PC-9 (cell line): ENCODE measurements at regions not wholly inside any gene's neighbourhood (a gene's known extent, or its start where the extent isn't known, plus 50 kb on each side); places are given as distances from the start of the nearest gene placed in this dataset.

Experiments
- EZH2 ChIP-seq: fragments of 200-600 bp; sonication (generic); IDR thresholded peaks from 2 replicates; pipeline ENCODE4 v1.8.0; 2017; ENCODE audit warnings: antibody characterized with exemption, low read depth
- TF ChIP-seq, protein P1 (sequence below): fragments of 200-600 bp; sonication (generic); conservative IDR thresholded peaks from 2 replicates; pipeline ENCODE4 v1.6.1; 2017; ENCODE audit warnings: mixed run types, antibody characterized with exemption, mild to moderate bottlenecking, moderate library complexity

- TF ChIP-seq, protein P1, sequence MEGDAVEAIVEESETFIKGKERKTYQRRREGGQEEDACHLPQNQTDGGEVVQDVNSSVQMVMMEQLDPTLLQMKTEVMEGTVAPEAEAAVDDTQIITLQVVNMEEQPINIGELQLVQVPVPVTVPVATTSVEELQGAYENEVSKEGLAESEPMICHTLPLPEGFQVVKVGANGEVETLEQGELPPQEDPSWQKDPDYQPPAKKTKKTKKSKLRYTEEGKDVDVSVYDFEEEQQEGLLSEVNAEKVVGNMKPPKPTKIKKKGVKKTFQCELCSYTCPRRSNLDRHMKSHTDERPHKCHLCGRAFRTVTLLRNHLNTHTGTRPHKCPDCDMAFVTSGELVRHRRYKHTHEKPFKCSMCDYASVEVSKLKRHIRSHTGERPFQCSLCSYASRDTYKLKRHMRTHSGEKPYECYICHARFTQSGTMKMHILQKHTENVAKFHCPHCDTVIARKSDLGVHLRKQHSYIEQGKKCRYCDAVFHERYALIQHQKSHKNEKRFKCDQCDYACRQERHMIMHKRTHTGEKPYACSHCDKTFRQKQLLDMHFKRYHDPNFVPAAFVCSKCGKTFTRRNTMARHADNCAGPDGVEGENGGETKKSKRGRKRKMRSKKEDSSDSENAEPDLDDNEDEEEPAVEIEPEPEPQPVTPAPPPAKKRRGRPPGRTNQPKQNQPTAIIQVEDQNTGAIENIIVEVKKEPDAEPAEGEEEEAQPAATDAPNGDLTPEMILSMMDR = no peak
- TF ChIP-seq EZH2 = no peak
These were observed 1247.1 kb upstream of the TENM4 start for GRCh38 chr11:80687941-80688340.
